ENCODE measurements at regions not wholly inside any gene's neighbourhood (a gene's known extent, or its start where the extent isn't known, plus 50 kb on each side); places are given as distances from the start of the nearest gene placed in this dataset.

DNA sequence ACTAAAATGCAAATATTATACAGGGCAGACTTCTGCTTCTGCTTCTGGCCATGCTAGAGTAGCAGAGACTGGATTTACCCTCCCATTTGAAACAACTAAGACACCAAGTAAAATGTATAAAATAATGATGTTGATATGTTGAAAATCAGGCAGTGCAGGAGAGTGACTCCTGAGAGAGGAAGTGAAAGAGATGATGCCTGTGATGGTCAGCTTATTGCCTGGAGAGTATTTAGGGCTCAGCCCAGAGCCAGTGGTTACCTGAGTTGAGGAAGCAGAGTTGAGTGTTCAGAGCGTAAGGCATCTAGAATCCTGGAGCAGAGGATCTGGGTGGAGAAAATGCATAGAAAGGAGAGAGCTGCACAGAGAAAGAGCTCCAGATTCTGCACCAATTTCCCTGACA, 131.8 kb upstream of the C14orf180 start (continued):
- TF ChIP-seq CREM (CRISPR knock-in tag; IDR thresholded peaks at IDR 0.05) (no peak), ATF6 (CRISPR knock-in tag; IDR thresholded peaks at IDR 0.05) (no peak), RELA (CRISPR knock-in tag; IDR thresholded peaks at IDR 0.05; ENCODE audit: borderline replicate concordance) (no peak), NFATC4 (CRISPR knock-in tag; IDR thresholded peaks at IDR 0.05) (no peak), JUN (CRISPR knock-in tag; IDR thresholded peaks at IDR 0.05) (no peak), KAT7 (CRISPR knock-in tag; IDR thresholded peaks at IDR 0.05; ENCODE audit: borderline replicate concordance) (no peak)
- TF ChIP-seq, protein P1, sequence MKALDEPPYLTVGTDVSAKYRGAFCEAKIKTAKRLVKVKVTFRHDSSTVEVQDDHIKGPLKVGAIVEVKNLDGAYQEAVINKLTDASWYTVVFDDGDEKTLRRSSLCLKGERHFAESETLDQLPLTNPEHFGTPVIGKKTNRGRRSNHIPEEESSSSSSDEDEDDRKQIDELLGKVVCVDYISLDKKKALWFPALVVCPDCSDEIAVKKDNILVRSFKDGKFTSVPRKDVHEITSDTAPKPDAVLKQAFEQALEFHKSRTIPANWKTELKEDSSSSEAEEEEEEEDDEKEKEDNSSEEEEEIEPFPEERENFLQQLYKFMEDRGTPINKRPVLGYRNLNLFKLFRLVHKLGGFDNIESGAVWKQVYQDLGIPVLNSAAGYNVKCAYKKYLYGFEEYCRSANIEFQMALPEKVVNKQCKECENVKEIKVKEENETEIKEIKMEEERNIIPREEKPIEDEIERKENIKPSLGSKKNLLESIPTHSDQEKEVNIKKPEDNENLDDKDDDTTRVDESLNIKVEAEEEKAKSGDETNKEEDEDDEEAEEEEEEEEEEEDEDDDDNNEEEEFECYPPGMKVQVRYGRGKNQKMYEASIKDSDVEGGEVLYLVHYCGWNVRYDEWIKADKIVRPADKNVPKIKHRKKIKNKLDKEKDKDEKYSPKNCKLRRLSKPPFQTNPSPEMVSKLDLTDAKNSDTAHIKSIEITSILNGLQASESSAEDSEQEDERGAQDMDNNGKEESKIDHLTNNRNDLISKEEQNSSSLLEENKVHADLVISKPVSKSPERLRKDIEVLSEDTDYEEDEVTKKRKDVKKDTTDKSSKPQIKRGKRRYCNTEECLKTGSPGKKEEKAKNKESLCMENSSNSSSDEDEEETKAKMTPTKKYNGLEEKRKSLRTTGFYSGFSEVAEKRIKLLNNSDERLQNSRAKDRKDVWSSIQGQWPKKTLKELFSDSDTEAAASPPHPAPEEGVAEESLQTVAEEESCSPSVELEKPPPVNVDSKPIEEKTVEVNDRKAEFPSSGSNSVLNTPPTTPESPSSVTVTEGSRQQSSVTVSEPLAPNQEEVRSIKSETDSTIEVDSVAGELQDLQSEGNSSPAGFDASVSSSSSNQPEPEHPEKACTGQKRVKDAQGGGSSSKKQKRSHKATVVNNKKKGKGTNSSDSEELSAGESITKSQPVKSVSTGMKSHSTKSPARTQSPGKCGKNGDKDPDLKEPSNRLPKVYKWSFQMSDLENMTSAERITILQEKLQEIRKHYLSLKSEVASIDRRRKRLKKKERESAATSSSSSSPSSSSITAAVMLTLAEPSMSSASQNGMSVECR (CRISPR knock-in tag; IDR thresholded peaks at IDR 0.05; ENCODE audit: borderline replicate concordance) = no peak

- peaks cover 4% of the 10 kb centered on the region for H3K4me1 Mint-ChIP-seq
- H3K36me3 Mint-ChIP-seq = no peaks in the 10 kb centered on the region
- ChIA-PET CTCF (no interaction called here), POLR2A (no interaction called here)
- peaks cover 36% of the 10 kb centered on the region for H3K9me3 Mint-ChIP-seq
- ATAC-seq = no peak
- peaks cover 7% of the 10 kb centered on the region for H3K27me3 Mint-ChIP-seq (ENCODE audit: low read depth)
- no peak for DNase-seq (ENCODE audit: low spot score)
- H3K4me3 Mint-ChIP-seq = no peak overlapping the region
- TF ChIP-seq ZNF671 (CRISPR knock-in tag; IDR thresholded peaks at IDR 0.05) = no peak
- TF ChIP-seq SOX15 (CRISPR knock-in tag; IDR thresholded peaks at IDR 0.05) = no peak
- no peak for TF ChIP-seq SMAD3 (CRISPR knock-in tag; IDR thresholded peaks at IDR 0.05; ENCODE audit: borderline replicate concordance)
- TF ChIP-seq ZNF425 (CRISPR knock-in tag; conservative IDR thresholded peaks at IDR 0.05) = no peak
- TF ChIP-seq ZNF423 (CRISPR knock-in tag; IDR thresholded peaks at IDR 0.05) = no peak
- no peak for TF ChIP-seq EMX1 (CRISPR knock-in tag; IDR thresholded peaks at IDR 0.05)
- no peak for TF ChIP-seq CREB1 (CRISPR knock-in tag; IDR thresholded peaks at IDR 0.05)
- TF ChIP-seq NR3C1 (CRISPR knock-in tag; conservative IDR thresholded peaks at IDR 0.05; ENCODE audit: low read depth) = no peak
- TF ChIP-seq, protein P2, sequence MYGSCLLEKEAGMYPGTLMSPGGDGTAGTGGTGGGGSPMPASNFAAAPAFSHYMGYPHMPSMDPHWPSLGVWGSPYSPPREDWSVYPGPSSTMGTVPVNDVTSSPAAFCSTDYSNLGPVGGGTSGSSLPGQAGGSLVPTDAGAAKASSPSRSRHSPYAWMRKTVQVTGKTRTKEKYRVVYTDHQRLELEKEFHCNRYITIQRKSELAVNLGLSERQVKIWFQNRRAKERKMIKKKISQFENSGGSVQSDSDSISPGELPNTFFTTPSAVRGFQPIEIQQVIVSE (CRISPR knock-in tag; IDR thresholded peaks at IDR 0.05; ENCODE audit: borderline replicate concordance) = no peak
- TF ChIP-seq, protein P3, sequence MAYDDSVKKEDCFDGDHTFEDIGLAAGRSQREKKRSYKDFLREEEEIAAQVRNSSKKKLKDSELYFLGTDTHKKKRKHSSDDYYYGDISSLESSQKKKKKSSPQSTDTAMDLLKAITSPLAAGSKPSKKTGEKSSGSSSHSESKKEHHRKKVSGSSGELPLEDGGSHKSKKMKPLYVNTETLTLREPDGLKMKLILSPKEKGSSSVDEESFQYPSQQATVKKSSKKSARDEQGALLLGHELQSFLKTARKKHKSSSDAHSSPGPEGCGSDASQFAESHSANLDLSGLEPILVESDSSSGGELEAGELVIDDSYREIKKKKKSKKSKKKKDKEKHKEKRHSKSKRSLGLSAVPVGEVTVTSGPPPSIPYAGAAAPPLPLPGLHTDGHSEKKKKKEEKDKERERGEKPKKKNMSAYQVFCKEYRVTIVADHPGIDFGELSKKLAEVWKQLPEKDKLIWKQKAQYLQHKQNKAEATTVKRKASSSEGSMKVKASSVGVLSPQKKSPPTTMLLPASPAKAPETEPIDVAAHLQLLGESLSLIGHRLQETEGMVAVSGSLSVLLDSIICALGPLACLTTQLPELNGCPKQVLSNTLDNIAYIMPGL (CRISPR knock-in tag; IDR thresholded peaks at IDR 0.05) = no peak
- no peak for TF ChIP-seq ZNF396 (CRISPR knock-in tag; IDR thresholded peaks at IDR 0.05; ENCODE audit: borderline replicate concordance)
- TF ChIP-seq, protein P4, sequence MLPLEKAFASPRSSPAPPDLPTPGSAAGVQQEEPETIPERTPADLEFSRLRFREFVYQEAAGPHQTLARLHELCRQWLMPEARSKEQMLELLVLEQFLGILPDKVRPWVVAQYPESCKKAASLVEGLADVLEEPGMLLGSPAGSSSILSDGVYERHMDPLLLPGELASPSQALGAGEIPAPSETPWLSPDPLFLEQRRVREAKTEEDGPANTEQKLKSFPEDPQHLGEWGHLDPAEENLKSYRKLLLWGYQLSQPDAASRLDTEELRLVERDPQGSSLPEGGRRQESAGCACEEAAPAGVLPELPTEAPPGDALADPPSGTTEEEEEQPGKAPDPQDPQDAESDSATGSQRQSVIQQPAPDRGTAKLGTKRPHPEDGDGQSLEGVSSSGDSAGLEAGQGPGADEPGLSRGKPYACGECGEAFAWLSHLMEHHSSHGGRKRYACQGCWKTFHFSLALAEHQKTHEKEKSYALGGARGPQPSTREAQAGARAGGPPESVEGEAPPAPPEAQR (CRISPR knock-in tag; IDR thresholded peaks at IDR 0.05) = no peak
- TF ChIP-seq JAZF1 (CRISPR knock-in tag; IDR thresholded peaks at IDR 0.05) = no peak
- TF ChIP-seq ELF4 (CRISPR knock-in tag; IDR thresholded peaks at IDR 0.05; ENCODE audit: low read depth) = no peak
- no peak for TF ChIP-seq TEAD4 (CRISPR knock-in tag; IDR thresholded peaks at IDR 0.05)
- TF ChIP-seq ZNF219 (CRISPR knock-in tag; IDR thresholded peaks at IDR 0.05; ENCODE audit: borderline replicate concordance) = no peak
- no peak for TF ChIP-seq NR2C2 (CRISPR knock-in tag; IDR thresholded peaks at IDR 0.05)
- no peak for TF ChIP-seq FOXJ3 (CRISPR knock-in tag; IDR thresholded peaks at IDR 0.05; ENCODE audit: borderline replicate concordance)
- no peak for TF ChIP-seq ZNF232 (CRISPR knock-in tag; IDR thresholded peaks at IDR 0.05)
- H3K27ac Mint-ChIP-seq = no peak overlapping the region
Observed at GRCh38 chr14:104448321-104448720, 131.2 kb upstream of the C14orf180 start.

Measured in WTC11 (cell line).